Ovary (tissue), 3 donors: ENCODE measurements at regions not wholly inside any gene's neighbourhood (a gene's known extent, or its start where the extent isn't known, plus 50 kb on each side); places are given as distances from the start of the nearest gene placed in this dataset.

ENCODE experiments used
- EP300 ChIP-seq: sonication (generic); formaldehyde crosslinking; IDR thresholded peaks from one replicate; pipeline ENCODE4 v1.6.1; 2017; ENCODE audit warnings: antibody characterized with exemption
- POLR2A ChIP-seq: fragments of 450-650 bp; IDR thresholded peaks from one replicate; pipeline ENCODE4 v1.6.1; 2017; ENCODE audit warnings: antibody characterized with exemption, mild to moderate bottlenecking, moderate library complexity
- TF ChIP-seq, protein P1 (sequence below), 3 donors: fragments of 450-650 bp in 2 of 3; fragments of 200-600 bp in 1 of 3; IDR thresholded peaks; one replicate each; pipeline versions ENCODE4 v1.5.1 to v1.8.0; 2016 to 2022; ENCODE audit warnings: antibody characterized with exemption in 3 of 3, mild to moderate bottlenecking in 1 of 3
- donor health status: DM: no; HTN: no; CAD: no.

DNA sequence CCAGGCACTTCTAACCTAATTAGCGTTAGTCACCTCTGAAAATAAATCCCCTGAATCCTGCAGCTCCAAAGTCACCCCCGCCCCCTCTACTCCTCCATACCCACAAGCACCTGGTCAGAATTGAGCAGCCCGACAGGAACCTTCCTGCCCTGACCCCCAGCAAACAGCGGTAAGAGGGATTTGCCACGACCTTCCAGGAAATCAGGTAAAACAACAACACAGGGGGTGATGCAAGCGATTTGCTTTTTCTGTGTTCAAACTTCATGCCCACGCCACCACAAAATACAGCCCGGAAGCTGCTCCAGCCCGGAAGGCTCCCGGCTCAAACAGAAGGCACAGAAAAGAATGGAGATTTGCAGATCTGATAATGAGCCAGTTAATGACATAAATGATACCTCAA is 367.1 kb downstream of the GPD2 start:
- TF ChIP-seq, protein P1, sequence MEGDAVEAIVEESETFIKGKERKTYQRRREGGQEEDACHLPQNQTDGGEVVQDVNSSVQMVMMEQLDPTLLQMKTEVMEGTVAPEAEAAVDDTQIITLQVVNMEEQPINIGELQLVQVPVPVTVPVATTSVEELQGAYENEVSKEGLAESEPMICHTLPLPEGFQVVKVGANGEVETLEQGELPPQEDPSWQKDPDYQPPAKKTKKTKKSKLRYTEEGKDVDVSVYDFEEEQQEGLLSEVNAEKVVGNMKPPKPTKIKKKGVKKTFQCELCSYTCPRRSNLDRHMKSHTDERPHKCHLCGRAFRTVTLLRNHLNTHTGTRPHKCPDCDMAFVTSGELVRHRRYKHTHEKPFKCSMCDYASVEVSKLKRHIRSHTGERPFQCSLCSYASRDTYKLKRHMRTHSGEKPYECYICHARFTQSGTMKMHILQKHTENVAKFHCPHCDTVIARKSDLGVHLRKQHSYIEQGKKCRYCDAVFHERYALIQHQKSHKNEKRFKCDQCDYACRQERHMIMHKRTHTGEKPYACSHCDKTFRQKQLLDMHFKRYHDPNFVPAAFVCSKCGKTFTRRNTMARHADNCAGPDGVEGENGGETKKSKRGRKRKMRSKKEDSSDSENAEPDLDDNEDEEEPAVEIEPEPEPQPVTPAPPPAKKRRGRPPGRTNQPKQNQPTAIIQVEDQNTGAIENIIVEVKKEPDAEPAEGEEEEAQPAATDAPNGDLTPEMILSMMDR (IDR thresholded peaks at IDR 0.05): no peak
- TF ChIP-seq EP300 (no peak), POLR2A (no peak)
